HUES48 (cell line): ENCODE measurements at regions not wholly inside any gene's neighbourhood (a gene's known extent, or its start where the extent isn't known, plus 50 kb on each side); places are given as distances from the start of the nearest gene placed in this dataset.

ENCODE experiments used
- H3K27ac ChIP-seq: one replicate; pipeline ENCODE4 v1.7.0; 2013; ENCODE audit warnings: low read depth, low read length, inconsistent platforms
- H3K27me3 ChIP-seq: 2 replicates; pipeline ENCODE4 v1.6.1; 2013; ENCODE audit warnings: mild to moderate bottlenecking, low read length; ENCODE audit not compliant: control insufficient read depth, insufficient read depth
- H3K36me3 ChIP-seq: 2 replicates; pipeline ENCODE4 v1.6.1; 2013; ENCODE audit warnings: low read length; ENCODE audit not compliant: control insufficient read depth, insufficient read depth
- H3K4me1 ChIP-seq: 2 replicates; pipeline ENCODE4 v1.6.1; 2013; ENCODE audit warnings: mild to moderate bottlenecking, low read length; ENCODE audit not compliant: control insufficient read depth, insufficient read depth
- H3K4me3 ChIP-seq: 2 replicates; pipeline ENCODE4 v1.5.1; 2013; ENCODE audit warnings: mild to moderate bottlenecking, low read depth, low read length
- H3K9ac ChIP-seq: 2 replicates; pipeline ENCODE4 v1.6.1; 2013; ENCODE audit warnings: mild to moderate bottlenecking, low read depth, low read length, moderate library complexity
- H3K9me3 ChIP-seq: 2 replicates; pipeline ENCODE4 v1.6.1; 2013; ENCODE audit warnings: low read length; ENCODE audit not compliant: control insufficient read depth, insufficient read depth

GRCh38 chr12:63038713-63039100 is 103.8 kb upstream of the PPM1H start:
- H3K27me3 ChIP-seq: no peaks in the 10 kb centered on the region
- H3K4me3 ChIP-seq: no peak overlapping the region
- no peaks in the 10 kb centered on the region for H3K36me3 ChIP-seq
- H3K27ac ChIP-seq: no peak overlapping the region
- no peaks in the 10 kb centered on the region for H3K9me3 ChIP-seq
- H3K9ac ChIP-seq: no peak overlapping the region
- H3K4me1 ChIP-seq: no peaks in the 10 kb centered on the region

- Histone ChIP-seq H3K27ac (no peak overlapping the region), H3K9me3 (no peaks in the 10 kb centered on the region), H3K9ac (no peak overlapping the region), H3K27me3 (no peaks in the 10 kb centered on the region), H3K4me3 (no peak overlapping the region), H3K36me3 (no peaks in the 10 kb centered on the region), H3K4me1 (no peaks in the 10 kb centered on the region)
Observed at GRCh38 chr12:63037746-63038712, 103.1 kb upstream of the PPM1H start.

GRCh38 chr12:63036974-63037335 is 102.0 kb upstream of the PPM1H start:
- no peak overlapping the region for H3K4me3 ChIP-seq
- H3K9ac ChIP-seq: no peak overlapping the region
- no peaks in the 10 kb centered on the region for H3K9me3 ChIP-seq
- H3K36me3 ChIP-seq: no peaks in the 10 kb centered on the region
- no peaks in the 10 kb centered on the region for H3K4me1 ChIP-seq
- H3K27ac ChIP-seq: no peak overlapping the region
- no peaks in the 10 kb centered on the region for H3K27me3 ChIP-seq

- H3K27me3 ChIP-seq: no peaks in the 10 kb centered on the region
- no peak overlapping the region for H3K27ac ChIP-seq
- no peaks in the 10 kb centered on the region for H3K36me3 ChIP-seq
- no peak overlapping the region for H3K4me3 ChIP-seq
- H3K4me1 ChIP-seq: no peaks in the 10 kb centered on the region
- H3K9ac ChIP-seq: no peak overlapping the region
- no peaks in the 10 kb centered on the region for H3K9me3 ChIP-seq
Observed at GRCh38 chr12:63036216-63036973, 101.4 kb upstream of the PPM1H start.

- H3K36me3 ChIP-seq: no peaks in the 10 kb centered on the region
- no peaks in the 10 kb centered on the region for H3K27me3 ChIP-seq
- H3K4me3 ChIP-seq: no peak overlapping the region
- H3K4me1 ChIP-seq: no peaks in the 10 kb centered on the region
- no peak overlapping the region for H3K27ac ChIP-seq
- H3K9ac ChIP-seq: no peak overlapping the region
- H3K9me3 ChIP-seq: no peaks in the 10 kb centered on the region
Observed at GRCh38 chr12:63034601-63035000, 99.7 kb upstream of the PPM1H start.

- Histone ChIP-seq H3K36me3 (no peaks in the 10 kb centered on the region), H3K9me3 (no peaks in the 10 kb centered on the region)
Observed at GRCh38 chr12:63029676-63030075, 94.7 kb upstream of the PPM1H start.

GRCh38 chr12:63028951-63029350 is 94.0 kb upstream of the PPM1H start:
- no peak overlapping the region for H3K9ac ChIP-seq
- no peak overlapping the region for H3K27ac ChIP-seq
- H3K9me3 ChIP-seq: no peaks in the 10 kb centered on the region
- peaks cover 22% of the 10 kb centered on the region for H3K4me1 ChIP-seq
- H3K4me3 ChIP-seq: no peak overlapping the region
- H3K27me3 ChIP-seq: no peaks in the 10 kb centered on the region
- H3K36me3 ChIP-seq: no peaks in the 10 kb centered on the region

More at GRCh38 chr12:63029676-63030075, 94.7 kb upstream of the PPM1H start:
- no peaks in the 10 kb centered on the region for H3K27me3 ChIP-seq
- no peak overlapping the region for H3K9ac ChIP-seq
- H3K4me1 ChIP-seq: peaks cover 22% of the 10 kb centered on the region
- H3K4me3 ChIP-seq: no peak overlapping the region
- no peak overlapping the region for H3K27ac ChIP-seq

GRCh38 chr12:63025116-63025515 is 90.2 kb upstream of the PPM1H start:
- Histone ChIP-seq H3K27me3 (no peaks in the 10 kb centered on the region), H3K4me1 (peaks cover 43% of the 10 kb centered on the region), H3K4me3 (no peak overlapping the region), H3K36me3 (no peaks in the 10 kb centered on the region), H3K9me3 (no peaks in the 10 kb centered on the region), H3K9ac (no peak overlapping the region), H3K27ac (no peak overlapping the region)

- Histone ChIP-seq H3K9me3 (no peaks in the 10 kb centered on the region), H3K9ac (no peak overlapping the region), H3K27ac (no peak overlapping the region), H3K4me1 (peaks cover 50% of the 10 kb centered on the region), H3K36me3 (no peaks in the 10 kb centered on the region), H3K27me3 (no peaks in the 10 kb centered on the region), H3K4me3 (no peak overlapping the region)
Observed at GRCh38 chr12:63023926-63024325, 89.0 kb upstream of the PPM1H start.

GRCh38 chr12:63021116-63021515 is 86.2 kb upstream of the PPM1H start:
- Histone ChIP-seq H3K4me1 (peaks cover 44% of the 10 kb centered on the region), H3K4me3 (peak overlapping the region; percentile 30; the same call in 1 of the 2 replicates), H3K36me3 (no peaks in the 10 kb centered on the region), H3K27ac (peak overlapping the region; percentile 84), H3K27me3 (no peaks in the 10 kb centered on the region), H3K9ac (0 out of 2 replicates have a peak overlapping the region, but pooled peaks have one; percentile 17), H3K9me3 (no peaks in the 10 kb centered on the region)

- no peaks in the 10 kb centered on the region for H3K9me3 ChIP-seq
- H3K36me3 ChIP-seq: no peaks in the 10 kb centered on the region
- no peak overlapping the region for H3K4me3 ChIP-seq
- peak overlapping the region; percentile 9 for H3K27ac ChIP-seq
- H3K9ac ChIP-seq: no peak overlapping the region
- peaks cover 41% of the 10 kb centered on the region for H3K4me1 ChIP-seq
- H3K27me3 ChIP-seq: no peaks in the 10 kb centered on the region
Observed at GRCh38 chr12:63020269-63020668, 85.3 kb upstream of the PPM1H start.
